Urinary bladder (tissue), 3 donors: ENCODE measurements at regions not wholly inside any gene's neighbourhood (a gene's known extent, or its start where the extent isn't known, plus 50 kb on each side); places are given as distances from the start of the nearest gene placed in this dataset.

Experiments used
- DNase-seq: peaks from one replicate; pipeline ENCODE4 v3.0.0-alpha.2; 2015; ENCODE audit errors: extremely low spot score
- H3K27ac ChIP-seq: one replicate; pipeline ENCODE4 v1.5.1; 2013; ENCODE audit warnings: low read depth, mild to moderate bottlenecking, moderate library complexity
- H3K36me3 ChIP-seq: one replicate; pipeline ENCODE4 v1.6.1; 2013; ENCODE audit warnings: mild to moderate bottlenecking, moderate library complexity; ENCODE audit not compliant: insufficient read depth
- H3K4me1 ChIP-seq: one replicate; pipeline ENCODE4 v1.6.1; 2013; ENCODE audit warnings: mild to moderate bottlenecking, moderate library complexity; ENCODE audit not compliant: insufficient read depth
- H3K4me3 ChIP-seq: one replicate; pipeline ENCODE4 v1.5.1; 2013; ENCODE audit warnings: low read depth, low read length
- WGBS: extraction: QIAGEN DNeasy Blood & Tissue Kit; methylation state at CpG from one replicate; pipeline ENCODE4 v1.1.7; 2013; 5-methylcytosine and 5-hydroxymethylcytosine counted together
- donor health status: healthy with polysubstance abuse.
- donor health status: healthy.

DNA sequence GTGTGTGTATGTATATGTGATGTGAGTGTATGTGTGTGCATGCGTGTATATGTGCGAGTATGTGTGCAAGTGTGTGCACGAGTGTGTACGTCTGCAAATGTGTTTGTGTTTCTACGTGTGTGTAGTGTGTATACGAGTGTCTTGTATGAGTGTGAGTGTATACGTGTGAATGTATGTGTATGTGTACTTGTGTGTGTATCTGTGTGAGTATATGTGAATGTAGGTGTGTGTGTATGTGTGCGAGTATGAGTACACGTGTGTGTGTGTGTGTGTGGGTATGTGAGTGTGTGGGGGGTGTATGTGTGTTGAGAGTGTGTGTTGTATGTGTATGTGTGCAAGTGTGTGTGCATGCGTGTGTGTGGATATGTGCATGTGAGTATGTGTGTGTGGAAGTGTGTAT, 602.0 kb upstream of the CDH4 start:
- DNase-seq = no peak
- WGBS = 96% methylated on average over 10 of the region's 10 CpGs
- peaks cover 1% of the 10 kb centered on the region for H3K4me1 ChIP-seq
- no peak overlapping the region for H3K4me3 ChIP-seq
- H3K36me3 ChIP-seq = no peaks in the 10 kb centered on the region
- H3K27ac ChIP-seq = no peak overlapping the region

- DNase-seq = no peak
- Histone ChIP-seq H3K27ac (no peak overlapping the region), H3K4me1 (peaks cover 1% of the 10 kb centered on the region), H3K36me3 (no peaks in the 10 kb centered on the region), H3K4me3 (no peak overlapping the region)
- WGBS = 62% methylated on average over 2 of the region's 2 CpGs
These were observed 600.0 kb upstream of the CDH4 start for GRCh38 chr20:60652046-60652445.

DNA sequence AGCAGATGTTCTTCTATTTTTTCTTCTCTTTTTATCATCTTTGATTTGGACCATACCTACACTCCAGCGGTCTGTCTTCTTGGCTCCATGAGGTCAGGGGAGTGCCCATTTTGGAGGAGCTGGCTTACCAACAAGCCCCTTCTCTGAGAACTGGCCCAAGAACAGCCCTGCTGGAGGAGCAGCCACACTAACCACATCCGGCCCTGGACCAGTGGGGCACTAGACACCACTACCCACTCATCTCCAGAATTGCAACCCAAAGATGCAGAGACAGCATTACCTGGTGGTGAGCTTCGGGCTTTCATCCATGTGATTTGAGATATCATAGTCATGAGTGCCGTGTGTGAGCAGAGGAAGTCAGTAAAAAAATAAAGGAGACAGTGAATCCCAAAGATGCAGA, 599.4 kb upstream of the CDH4 start:
- no peaks in the 10 kb centered on the region for H3K36me3 ChIP-seq
- no peak overlapping the region for H3K27ac ChIP-seq
- H3K4me1 ChIP-seq = peaks cover 1% of the 10 kb centered on the region
- 80% methylated on average over 4 of the region's 4 CpGs for WGBS
- no peak for DNase-seq
- no peak overlapping the region for H3K4me3 ChIP-seq

GRCh38 chr20:60653111-60653845, 598.8 kb upstream of the CDH4 start:
- peaks cover 1% of the 10 kb centered on the region for H3K4me1 ChIP-seq
- no peaks in the 10 kb centered on the region for H3K36me3 ChIP-seq
- no peak overlapping the region for H3K27ac ChIP-seq
- DNase-seq = no peak
- no peak overlapping the region for H3K4me3 ChIP-seq
- WGBS = 45% methylated on average over 2 of the region's 2 CpGs

DNA sequence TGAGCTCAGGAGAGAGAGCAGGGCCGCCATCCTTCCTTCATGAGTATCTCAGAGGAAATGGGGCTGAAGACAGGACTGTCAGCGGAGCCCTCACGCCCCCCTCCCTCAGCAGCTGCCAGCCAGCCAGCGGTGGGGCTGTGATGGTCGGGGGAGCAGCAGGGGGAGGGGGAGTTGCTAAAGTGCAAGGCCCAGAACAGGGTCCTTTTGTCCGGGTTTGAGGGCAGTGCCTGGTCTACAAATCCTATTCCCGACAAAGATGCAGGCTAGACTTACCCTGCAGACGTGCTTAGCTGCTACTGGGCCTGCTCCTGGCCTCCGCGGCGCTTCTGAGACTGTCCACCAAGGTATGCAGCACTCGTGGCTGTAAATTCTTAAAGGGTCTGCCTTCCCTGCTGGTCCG, 593.4 kb upstream of the CDH4 start:
- DNase-seq = no peak
- H3K27ac ChIP-seq = no peak overlapping the region
- no peaks in the 10 kb centered on the region for H3K4me1 ChIP-seq
- H3K36me3 ChIP-seq = no peaks in the 10 kb centered on the region
- 16% methylated on average over 13 of the region's 13 CpGs for WGBS
- H3K4me3 ChIP-seq = no peak overlapping the region

GRCh38 chr20:60659240-60659639, 592.8 kb upstream of the CDH4 start:
- 50% methylated on average over 8 of the region's 8 CpGs for WGBS
- no peak for DNase-seq
- no peaks in the 10 kb centered on the region for H3K36me3 ChIP-seq
- H3K4me3 ChIP-seq = no peak overlapping the region
- no peaks in the 10 kb centered on the region for H3K4me1 ChIP-seq
- no peak overlapping the region for H3K27ac ChIP-seq

GRCh38 chr20:60662307-60662706, 589.8 kb upstream of the CDH4 start:
- H3K36me3 ChIP-seq = no peaks in the 10 kb centered on the region
- 51% methylated on average over 3 of the region's 3 CpGs for WGBS
- no peaks in the 10 kb centered on the region for H3K4me1 ChIP-seq
- DNase-seq = no peak
- no peak overlapping the region for H3K27ac ChIP-seq
- H3K4me3 ChIP-seq = no peak overlapping the region

DNA sequence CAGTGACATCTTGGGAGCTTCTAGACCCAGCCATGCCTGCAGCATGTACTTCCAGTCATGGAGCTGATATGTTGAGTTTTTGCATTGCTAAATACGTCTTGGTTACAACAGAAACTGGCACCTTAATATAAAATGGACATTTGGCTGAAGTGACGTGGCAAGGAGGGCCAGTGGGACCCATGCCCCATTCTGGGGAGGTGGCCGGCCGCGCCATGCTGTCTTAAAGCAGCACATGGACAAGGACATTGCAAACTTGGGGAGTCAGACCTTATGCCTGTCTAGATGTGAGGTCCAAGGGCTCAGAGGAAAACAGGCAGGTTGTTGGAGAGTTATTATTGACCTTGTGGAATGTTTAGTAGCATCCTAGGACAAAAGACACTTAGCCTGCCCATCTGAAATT, 588.0 kb upstream of the CDH4 start:
- 82% methylated on average over 5 of the region's 5 CpGs for WGBS
- no peak for DNase-seq
- Histone ChIP-seq H3K4me1 (no peaks in the 10 kb centered on the region), H3K27ac (no peak overlapping the region), H3K36me3 (no peaks in the 10 kb centered on the region), H3K4me3 (no peak overlapping the region)

- no peaks in the 10 kb centered on the region for H3K4me1 ChIP-seq
- no peak overlapping the region for H3K27ac ChIP-seq
- 63% methylated on average over 6 of the region's 6 CpGs for WGBS
- no peak for DNase-seq
- H3K36me3 ChIP-seq = no peaks in the 10 kb centered on the region
- no peak overlapping the region for H3K4me3 ChIP-seq
These were observed 584.4 kb upstream of the CDH4 start for GRCh38 chr20:60667641-60668040.

DNA sequence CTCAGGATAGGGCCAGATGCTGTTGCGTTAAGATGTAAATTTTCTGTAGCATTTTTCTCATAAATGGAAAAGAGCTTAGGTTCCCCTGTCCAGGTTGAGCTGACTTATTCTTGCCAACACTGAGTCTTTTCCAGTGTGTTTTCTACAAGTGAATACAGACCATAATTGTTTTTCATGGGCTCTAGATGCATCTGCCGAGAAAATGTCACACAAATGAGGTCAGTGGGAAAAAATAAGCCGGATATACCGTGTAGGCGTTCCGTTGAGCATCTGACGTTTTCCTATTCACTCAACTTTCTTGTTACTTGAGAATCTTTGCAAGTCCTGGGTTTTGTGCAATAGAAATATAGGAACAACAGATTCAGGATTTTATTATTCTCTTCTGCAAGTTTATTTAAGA, 582.9 kb upstream of the CDH4 start:
- no peak overlapping the region for H3K4me3 ChIP-seq
- H3K4me1 ChIP-seq = no peaks in the 10 kb centered on the region
- 80% methylated on average over 7 of the region's 7 CpGs for WGBS
- no peak for DNase-seq
- H3K27ac ChIP-seq = no peak overlapping the region
- no peaks in the 10 kb centered on the region for H3K36me3 ChIP-seq

DNA sequence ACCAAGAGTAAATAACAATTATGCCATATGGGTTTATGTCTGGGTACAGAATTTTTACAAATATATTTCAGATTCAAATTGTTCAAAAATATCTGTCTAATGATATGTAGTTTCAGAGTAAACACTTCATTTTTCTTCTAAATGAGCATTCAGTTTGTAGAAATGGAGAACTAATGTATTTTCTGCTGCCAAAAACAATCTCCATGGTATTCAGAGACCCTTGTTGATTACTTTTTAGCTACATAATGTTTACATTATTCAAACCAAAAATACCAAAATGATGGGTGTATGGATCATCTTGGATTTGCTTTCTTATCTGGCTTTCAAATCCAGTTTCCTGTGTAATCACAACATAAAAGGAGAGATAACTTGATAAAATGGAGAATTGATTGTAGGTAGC, 576.0 kb upstream of the CDH4 start:
- DNase-seq = no peak
- Histone ChIP-seq H3K4me1 (no peaks in the 10 kb centered on the region), H3K4me3 (no peak overlapping the region), H3K36me3 (no peaks in the 10 kb centered on the region), H3K27ac (no peak overlapping the region)

DNA sequence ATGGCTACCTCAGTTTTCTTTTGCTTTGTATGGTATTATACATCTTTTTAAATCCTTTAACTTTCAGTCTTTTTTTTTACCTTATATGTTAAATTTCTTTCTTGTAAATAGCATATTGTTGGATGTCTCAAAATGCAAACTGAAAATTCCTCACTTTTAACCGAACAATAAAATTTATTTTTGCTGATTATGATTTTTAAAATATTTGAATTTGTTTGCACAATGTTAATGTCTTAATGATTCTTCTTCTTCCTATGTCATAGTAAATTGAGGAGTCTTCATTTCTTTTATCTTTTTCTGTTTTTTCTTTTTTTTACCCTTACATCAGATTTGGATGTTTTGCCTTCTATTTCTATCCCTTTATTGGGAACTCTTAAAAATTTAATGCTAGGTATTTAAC, 574.2 kb upstream of the CDH4 start:
- H3K4me1 ChIP-seq = no peaks in the 10 kb centered on the region
- no peak overlapping the region for H3K27ac ChIP-seq
- H3K4me3 ChIP-seq = no peak overlapping the region
- no peak for DNase-seq
- WGBS = 81% methylated on average over 1 of the region's 1 CpG
- H3K36me3 ChIP-seq = no peaks in the 10 kb centered on the region

GRCh38 chr20:60680554-60680953, 571.5 kb upstream of the CDH4 start:
- no peak overlapping the region for H3K27ac ChIP-seq
- no peak overlapping the region for H3K4me3 ChIP-seq
- WGBS = 74% methylated on average over 6 of the region's 6 CpGs

GRCh38 chr20:60687213-60687612, 564.8 kb upstream of the CDH4 start:
- Histone ChIP-seq H3K4me3 (no peak overlapping the region), H3K27ac (no peak overlapping the region), H3K36me3 (no peaks in the 10 kb centered on the region), H3K4me1 (no peaks in the 10 kb centered on the region)
- DNase-seq = no peak
- 91% methylated on average over 8 of the region's 8 CpGs for WGBS

More at GRCh38 chr20:60680554-60680953, 571.5 kb upstream of the CDH4 start:
- no peak for DNase-seq
- no peaks in the 10 kb centered on the region for H3K36me3 ChIP-seq
- H3K4me1 ChIP-seq = no peaks in the 10 kb centered on the region

DNA sequence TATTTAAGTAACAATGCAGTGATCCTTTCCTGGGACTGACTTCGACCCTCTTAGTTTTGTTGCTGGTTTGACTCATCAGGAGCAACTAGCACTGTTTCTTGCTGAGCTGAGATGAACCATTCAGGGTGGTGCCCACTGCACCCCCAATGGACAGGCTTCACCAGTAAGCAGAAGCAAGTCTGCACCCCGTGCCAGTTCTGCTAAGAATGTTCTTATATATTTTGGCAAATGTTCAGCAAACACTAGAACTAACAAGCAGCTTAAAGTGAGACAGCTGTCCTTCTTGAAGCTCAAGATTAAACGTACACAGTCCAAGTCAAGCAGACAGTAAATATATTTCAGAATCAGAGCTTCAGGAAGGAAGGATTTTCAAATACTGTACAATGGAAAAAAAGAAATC, 561.3 kb upstream of the CDH4 start:
- no peak for DNase-seq
- Histone ChIP-seq H3K27ac (no peak overlapping the region), H3K4me3 (no peak overlapping the region), H3K36me3 (no peaks in the 10 kb centered on the region), H3K4me1 (no peaks in the 10 kb centered on the region)
- WGBS = 58% methylated on average over 3 of the region's 3 CpGs
